Daoy (cell line): ENCODE measurements at regions not wholly inside any gene's neighbourhood (a gene's known extent, or its start where the extent isn't known, plus 50 kb on each side); places are given as distances from the start of the nearest gene placed in this dataset.
A peak's percentile ranks its signal among the peaks of the same experiment; 100 is the strongest.

Experiments
- DNase-seq: peaks from one replicate; pipeline ENCODE4 v3.0.0-alpha.2; 2015; ENCODE audit warnings: low read depth

DNA sequence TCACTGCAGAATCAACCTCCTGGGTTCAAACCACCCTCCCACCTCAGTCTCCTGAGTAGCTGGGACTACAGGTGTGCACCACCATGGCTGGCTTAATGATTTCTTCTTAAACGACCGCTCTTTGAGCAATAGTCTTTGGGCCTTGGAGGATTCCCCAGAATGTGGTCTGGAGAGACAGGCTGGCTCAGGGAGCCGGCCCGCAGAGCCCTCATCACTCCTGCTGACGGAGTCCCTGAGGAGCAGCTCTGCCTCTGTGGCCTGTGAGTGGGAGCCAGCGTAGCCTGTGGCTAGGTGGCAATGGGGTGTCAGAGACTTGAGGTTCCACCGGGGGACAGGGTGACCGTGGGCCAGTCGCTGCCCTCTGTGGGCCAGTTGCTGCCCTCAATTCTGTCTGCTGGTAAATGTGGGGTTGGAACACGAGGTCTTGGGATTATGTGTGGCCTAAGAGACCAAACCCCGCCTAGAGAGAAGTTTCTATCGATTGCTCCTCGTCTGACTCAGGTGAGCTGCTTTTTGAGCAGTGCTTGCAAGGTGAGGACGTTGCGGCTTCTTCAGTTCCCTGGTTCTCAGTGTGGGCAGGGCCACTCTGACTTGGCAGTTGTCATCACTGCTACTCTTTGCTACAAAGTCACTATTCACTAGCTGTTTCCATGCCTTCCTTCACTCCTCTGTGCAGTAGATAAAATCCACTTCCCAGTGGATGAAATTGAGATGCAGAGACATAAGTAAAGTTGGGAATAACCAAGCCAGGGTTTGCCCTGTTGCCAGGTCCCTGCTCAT, 124.8 kb upstream of the NECTIN1 start:
- no peak for DNase-seq

DNA sequence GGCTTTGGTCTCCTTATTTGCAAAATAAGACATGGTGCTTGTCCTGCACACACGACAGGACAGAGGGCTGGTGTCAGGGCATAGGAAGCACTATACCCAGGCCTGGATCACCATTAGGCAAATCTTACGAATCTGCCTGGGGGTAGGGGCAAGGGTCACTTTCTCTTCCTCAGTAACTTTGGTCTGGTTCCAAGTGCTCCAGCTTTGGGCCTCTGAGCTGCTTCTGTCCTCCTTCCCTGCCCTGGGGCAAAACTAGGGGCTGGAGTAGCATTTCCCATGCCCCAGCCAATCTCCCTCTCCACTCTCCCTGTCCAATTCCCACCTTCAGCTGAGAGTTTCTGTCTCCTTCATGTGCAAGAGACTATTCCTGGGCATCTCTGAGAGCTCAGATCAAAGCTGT, 123.7 kb upstream of the NECTIN1 start:
- no peak for DNase-seq

DNA sequence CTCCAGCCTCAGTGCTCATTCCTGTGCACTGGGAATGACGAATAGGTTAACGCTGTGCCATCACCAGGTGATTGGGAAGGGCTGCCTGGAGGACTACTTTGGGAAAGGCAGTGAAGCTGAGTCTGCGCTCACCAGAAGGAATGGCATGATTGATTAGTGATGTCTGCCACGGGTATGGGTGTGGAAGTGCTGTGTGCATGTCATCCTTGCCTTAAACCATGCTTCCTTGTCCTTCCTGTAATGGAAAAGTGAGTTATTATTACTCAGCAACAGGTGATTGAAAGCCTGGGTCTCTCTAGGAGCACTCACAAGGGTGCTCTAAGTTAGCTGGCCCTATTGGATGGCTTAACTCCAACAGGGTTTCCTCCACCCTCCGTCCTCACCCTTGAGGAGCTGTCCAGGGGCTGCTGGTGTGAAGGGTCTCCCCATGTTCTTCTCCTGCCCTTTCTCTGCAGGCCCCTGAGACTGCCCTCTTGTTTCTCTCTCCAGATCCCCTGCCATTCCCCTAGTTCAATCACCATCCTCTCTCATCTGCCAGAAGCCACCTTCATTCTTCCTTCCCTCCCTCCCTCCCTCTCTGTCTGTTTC, 121.9 kb upstream of the NECTIN1 start:
- DNase-seq = no peak

DNA sequence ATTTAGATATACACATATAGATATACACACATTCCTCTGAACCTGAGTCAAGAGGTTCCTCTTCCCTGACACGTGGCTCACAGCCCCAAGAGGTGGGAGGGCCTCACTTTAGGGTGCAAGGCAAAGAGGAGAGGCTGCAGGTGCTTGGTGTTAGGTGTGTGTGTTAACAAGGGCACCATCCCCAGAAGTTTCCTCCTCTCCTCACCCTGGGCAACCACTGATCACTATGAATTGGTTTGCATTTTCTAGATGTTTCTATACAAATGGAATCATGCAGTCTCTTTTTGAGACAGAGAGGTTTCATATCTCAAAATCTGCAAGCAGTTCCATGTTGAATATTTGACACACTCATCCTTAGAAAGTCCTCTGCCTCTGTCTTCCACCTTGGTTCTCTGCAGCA, 120.9 kb upstream of the NECTIN1 start:
- DNase-seq = no peak

DNA sequence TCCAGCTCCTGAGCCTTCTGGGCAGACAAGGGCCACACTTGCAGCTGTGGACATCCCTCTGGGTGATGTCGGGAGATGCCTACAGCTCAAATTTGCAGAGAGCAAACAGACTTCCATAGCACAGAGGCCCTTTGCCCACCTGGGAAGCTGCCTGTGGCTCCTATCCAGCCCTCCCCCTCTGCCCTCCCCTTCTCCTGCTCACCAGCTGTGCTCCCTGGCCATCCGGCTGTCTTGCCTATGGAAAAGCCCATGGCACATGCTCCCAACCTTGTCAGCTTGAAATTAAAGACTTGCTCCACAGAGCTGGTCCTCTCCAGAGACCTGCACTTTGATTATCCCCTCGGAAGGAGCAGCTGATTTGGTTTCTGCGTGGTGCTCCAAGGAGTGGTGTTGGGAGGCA, 118.9 kb upstream of the NECTIN1 start:
- no peak for DNase-seq

DNA sequence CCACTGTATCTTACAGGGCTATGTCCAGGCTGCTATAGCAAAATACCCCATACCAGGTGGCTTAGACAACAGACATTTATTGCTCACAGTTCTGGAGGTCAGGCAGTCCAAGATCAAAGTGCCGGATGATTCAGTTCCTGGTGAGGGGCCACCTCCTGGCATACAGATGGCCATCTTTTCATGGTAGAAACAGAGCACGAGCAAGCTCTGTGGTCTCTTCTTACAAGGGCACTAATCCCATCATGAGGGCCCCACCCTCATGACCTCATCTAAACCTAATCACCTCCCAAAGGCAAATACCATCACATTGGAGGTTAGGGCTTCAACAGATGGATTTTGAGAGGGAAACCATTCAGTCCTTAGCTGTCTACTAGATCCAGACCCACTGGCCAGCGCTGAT, 117.4 kb upstream of the NECTIN1 start:
- no peak for DNase-seq

DNA sequence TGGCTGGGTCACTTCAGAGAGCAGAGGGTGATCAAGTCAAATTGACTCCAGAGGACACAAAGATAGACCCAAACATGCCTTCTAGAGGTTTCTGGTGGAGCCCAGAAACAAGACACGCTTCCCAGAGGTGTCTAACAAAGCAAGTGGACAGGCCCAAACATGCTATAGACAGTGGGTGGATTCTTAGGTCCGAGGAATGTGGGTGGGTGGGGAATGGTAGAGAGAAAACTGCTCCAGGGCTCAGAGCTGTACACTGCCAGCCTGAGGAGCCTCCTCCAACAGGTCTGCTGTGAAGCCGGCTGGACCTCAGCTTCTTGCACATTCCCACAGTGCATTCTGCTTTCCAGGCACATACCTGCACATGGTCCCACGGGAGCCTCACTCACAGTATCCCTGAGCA, 116.8 kb upstream of the NECTIN1 start:
- DNase-seq = no peak

DNA sequence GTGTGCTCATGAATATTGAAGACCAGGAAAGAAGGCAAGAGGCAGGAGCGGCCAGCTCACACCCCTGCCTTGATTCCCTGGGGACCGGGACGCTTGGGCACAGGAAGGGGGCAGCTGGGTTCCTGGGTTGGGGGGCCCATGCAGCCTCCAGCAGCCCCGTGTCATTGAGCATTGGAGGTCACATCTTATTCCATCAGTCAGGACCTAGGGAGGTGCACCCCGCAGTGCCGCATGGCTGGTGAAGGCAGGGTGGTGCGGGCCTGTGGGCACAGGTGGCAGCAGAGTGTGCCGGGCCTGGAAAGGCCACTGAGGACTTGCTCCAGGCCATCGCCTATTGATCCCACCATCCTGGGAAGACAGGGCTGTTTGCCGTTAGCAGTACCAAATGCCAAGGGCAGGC, 116.3 kb upstream of the NECTIN1 start:
- DNase-seq = no peak

DNA sequence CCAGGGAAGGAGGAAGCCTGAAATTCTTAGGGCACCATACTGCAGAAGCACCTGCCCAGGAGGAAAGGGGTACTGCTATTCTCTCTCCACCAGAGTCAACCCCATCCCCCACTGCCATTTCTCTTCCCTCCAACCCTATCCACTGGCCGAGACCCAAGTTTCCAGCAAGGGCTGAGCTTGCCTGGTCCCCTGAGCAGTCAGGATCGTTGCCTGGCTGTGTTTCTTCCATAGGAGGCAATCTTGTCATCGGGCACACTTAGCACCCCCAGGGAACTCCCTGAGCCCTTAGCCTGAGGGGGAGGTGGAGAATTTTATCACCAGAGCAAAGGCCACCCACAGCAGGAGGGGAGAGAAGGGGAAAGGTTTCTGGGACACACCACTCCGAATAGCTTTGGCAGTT, 115.8 kb upstream of the NECTIN1 start:
- DNase-seq = no peak

DNA sequence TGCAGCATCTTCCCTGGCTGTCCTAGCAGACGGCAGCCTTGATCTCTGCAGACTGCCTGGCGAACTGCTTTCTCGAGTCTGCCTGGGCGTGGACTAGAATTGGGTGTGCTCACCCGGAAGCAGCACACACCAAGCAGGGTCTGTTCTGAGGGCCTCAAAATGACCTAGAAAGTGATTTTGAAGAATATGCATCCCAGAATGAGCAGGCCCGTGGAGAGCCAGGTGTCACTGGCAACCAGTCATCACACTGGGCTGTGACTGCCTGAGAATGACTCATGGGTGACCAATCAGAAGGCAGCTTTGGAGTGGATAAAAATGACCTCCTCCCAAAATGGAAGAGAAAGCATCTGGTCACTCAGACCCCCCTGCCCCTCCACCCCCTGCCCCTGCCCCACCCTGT, 114.9 kb upstream of the NECTIN1 start:
- DNase-seq = peak; percentile 23

DNA sequence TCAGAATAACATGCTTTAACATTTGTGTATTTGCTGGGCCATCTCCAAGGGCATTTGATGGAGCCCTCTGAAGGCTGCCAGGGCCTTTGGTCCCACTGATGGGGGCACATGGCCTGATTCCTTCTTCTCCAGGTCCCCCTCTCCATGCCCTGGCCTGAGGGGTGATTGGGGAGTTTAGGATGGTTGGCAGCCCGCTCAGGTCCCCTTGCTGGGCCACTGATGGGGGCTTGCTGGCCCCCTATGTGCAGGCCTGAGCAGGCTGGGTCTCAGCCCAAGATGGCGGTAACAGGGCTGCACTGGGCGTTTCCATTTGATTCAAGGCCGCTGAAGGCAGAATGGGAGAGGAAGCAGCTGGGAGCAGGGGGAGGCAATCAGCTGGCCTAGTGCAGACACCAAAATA, 113.7 kb upstream of the NECTIN1 start:
- DNase-seq = no peak

DNA sequence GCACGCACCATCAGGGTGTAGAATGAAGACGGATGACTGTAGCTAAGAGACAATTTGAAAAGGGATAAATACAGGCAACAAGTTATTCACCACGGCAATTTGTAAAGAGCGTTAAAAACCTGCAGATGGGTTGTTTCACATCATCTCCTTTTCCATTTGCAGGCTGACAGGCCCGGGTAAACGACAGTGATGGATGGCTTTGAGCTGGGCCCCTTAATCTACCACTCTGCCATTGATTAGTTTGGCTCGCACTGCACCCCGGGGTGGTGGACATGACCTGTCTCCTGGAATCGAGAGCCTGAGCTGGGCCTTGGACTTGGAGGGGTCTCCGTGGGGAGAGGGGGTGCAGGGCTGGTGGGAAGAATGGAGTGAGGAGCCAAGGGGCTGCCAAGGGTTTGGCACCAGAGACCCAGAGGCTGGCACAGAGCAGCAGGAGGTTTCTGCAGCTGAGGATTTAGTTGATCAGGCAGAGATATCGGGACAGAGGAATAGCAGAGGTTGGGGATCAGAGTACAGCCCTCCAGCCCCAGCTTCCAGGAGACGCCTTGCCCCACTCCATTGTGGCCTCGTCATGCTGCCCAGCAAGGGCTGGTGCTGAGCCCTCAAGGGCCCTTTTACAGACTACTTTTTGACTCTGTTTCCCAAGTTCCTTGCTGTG, 110.6 kb upstream of the NECTIN1 start:
- DNase-seq = no peak

DNA sequence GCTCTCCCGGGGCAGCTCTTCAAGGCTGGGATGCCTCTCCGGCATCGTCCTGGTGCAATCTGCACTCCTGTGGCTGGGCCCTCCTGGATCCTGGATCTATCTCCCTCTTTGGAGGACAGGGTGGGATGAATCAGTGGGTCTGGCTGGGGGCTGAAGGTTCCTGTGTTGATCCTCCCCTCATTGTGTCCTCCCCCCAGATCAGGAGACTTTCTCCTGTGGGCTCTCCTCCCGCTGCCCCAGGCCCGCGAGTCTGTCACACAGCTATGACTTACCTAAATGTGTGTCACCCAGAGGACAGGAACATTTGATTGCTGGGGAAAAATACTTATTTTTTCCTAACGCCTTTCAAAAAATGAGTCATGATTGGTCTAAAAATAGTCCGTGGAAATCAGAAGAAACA, 106.8 kb upstream of the NECTIN1 start:
- DNase-seq = no peak

DNA sequence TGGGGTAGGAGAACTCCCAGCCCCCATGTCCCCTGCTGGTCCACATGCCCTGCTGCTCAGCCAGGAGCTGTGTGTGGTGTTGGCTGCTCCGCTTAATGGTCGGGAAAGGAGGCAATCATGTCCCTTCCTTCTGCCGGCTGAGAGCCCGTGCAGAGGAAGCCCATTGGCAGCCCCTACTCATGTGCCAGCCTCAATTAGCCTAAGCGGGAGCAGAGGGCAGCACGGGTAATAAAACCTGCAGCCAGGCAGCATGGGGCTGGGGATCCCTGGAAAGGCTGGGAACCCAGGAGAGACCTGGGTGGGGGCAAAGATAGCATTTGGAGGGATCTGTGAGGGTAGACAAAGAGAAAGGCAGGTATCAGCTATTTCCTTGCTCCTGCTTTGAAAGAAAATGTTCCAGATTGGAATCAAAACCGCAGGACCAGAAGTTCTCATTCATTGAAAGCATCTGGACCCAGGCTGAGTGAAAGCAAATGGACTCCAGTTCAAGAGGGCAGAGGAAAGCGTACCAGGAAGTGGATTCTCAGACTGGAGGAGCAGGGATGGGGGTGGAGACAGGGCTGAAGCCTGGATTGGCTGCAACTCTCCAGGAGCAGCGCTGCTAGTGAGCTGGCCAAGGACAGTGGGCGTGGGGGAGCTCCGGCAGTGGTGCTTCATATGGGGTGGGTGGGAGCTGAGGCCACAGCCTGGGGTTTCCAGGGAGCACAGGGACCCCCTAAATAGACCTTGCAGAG, 103.4 kb upstream of the NECTIN1 start:
- DNase-seq = peak; percentile 40

DNA sequence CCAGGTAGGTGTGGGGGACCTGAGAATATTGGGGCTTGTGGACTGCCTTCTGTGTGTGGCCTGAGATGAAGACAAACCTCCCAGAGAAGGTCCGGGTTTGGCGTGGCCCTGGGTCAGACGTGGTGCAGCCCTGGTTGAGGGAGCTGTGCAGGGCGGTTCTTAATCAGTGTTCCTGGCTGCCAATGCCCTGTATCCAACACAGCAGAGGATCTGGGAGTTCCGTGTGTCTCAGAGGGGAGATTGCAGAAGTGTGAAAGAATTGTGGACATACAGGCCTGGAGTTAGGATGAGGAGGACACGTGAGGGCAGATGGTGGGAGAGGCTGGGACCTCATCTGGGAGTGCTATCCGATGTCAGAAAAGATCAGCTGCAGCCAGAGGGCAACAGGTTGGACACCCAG, 102.0 kb upstream of the NECTIN1 start:
- no peak for DNase-seq

DNA sequence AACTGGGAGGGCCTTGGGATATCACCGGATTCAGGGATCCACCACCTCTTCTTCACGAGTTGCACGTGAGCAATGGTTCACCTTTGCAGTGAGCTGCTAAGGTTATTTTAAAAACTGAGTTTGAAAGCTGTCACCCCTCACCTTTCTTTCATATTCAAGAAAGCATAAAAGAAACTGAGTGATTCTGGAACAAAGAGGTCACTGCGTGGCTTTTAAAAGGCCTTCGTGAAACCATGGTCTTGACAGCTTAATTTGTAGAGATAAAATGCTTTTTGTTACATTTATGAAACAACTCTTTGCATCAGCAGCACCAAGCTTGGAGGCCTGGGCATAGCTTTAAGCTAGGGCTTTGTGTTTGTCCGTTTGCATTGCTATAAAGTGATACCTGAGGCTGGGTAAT, 101.4 kb upstream of the NECTIN1 start:
- DNase-seq = no peak

DNA sequence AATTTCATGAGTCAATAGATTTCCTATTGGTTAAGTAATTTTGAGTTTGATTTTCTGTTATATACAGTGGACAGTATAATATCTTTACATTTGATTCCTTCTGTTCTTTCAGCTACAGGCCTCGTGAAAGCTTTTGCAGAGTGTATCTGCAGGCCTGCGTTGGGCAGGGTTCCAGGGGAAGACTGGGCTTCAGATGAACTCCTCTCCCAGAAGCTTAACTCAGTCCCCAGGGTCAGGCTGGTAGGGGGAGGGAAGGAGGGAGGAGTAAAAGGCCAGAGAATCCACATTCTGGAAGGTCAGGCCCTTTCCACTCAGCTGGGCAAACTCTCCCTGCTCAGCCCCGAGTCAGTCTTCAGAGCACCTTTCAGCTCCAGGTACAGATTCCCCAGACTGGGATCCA, 100.4 kb upstream of the NECTIN1 start:
- DNase-seq = no peak

DNA sequence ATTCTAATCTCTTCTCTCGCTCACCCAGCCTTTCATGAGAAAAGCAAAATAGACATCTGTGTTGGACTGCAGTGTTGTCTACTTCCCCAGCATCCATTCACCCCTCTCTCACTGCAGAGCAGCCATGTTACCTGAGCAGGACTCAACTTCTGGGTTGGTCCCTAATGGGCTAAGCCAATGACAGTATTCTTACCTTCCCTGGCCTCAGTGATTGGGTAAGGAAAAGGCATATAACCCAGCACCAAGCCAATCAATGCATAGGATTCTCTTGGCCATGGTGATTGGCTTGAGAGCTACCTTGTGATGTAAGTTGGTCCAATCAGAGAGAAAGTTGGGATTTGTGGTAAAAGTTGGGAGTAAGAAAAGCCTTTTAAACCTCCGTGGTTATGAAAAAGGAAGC, 99.8 kb upstream of the NECTIN1 start:
- no peak for DNase-seq

DNA sequence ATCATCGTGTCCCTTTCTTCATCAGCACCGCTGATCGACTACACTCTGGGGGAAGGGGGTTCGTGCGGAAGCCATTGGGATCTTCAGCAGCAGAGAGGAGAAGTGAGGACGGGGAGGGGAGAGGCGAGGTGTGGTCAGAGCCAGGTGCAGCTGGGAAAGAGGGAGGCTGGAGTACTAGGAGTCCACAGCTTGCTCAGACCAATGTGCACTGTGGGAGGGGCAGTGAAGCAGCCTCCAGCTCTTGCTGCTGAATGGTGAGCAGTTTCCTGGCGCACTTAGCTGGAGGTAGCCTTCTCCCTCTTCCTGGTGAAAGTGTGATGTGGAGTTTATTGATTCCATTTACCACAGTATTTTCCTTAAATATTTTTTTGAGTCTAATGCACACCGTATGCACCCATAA, 99.0 kb upstream of the NECTIN1 start:
- no peak for DNase-seq

DNA sequence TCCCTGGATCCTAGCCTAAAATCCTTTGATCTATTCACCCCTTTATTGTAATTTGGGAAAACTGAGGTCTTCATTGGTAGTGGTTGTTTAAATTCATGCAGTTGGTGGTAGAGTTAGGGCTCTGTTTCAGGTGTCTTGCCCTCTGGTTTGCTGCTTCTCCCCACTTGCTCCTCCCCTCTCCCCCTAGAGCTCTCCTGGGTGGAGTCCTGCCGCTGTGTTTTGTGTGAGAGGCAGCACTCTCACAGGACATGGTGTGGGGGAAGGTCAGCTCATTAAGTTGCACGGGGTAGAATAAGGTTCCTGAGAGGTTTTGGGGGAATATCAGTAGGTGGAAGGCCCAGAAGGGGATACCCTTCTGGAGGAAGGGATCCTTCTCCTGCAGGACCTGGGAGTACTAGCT, 98.1 kb upstream of the NECTIN1 start:
- DNase-seq = no peak

DNA sequence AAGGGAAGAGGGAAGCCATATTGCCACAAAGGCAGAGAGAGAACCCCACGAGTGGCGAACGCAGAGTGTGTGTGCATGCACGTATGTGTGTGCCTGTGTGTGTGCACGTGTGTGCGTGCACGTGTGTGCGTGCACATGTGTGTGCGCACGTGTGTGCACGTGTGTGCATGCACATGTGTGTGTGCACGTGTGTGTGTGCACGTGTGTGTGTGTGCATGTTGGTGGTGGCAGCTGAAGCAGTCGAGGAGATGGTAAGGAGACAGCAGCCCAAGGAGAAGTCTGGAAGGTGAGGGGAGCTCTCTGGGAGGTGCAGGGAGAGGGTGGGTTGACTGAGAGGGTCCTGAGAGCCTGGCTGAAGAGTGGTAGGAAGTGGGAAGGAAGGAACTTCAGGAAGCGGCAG, 94.1 kb upstream of the NECTIN1 start:
- no peak for DNase-seq

DNA sequence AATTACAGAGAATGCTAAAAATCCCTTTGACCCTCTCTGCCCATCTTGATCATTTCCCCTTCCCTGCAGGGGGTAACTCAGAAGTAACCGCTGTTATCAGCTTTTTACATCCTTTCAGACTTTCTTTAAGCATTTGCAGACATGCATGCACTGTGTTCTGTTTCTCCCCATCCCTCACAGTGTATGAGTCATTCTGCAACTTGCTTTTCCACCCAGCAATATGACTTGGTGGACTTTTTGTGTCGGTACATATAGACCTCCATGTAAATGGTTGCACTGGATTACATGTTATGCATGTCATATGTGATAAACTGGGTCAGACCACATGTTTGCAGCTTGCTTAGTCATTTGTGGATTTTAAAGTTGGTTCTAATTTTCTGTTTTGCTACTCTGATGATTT, 87.7 kb upstream of the NECTIN1 start:
- DNase-seq = peak; percentile 47

DNA sequence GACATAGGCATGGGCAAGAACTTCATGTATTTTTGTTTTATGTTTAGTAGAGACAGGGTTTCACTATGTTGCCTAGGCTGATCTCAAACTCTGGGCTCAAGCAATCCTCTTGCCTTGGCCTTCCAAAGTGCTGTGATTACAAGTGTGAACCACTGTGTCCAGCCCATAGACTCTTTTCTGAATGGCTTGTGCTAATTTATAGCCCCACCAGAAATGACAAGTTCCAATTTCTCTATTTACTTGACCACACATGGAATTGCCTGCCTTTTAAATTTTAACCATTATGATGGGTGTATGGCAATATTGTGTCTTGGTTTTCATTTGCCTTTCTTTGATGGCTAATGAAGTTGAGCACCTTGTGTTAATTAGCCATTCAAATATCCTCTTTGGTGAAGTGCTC, 85.8 kb upstream of the NECTIN1 start:
- DNase-seq = no peak
